Stomach smooth muscle (tissue), 2 donors: ENCODE measurements at regions not wholly inside any gene's neighbourhood (a gene's known extent, or its start where the extent isn't known, plus 50 kb on each side); places are given as distances from the start of the nearest gene placed in this dataset.

Experiments
- H3K27ac ChIP-seq: one replicate; pipeline ENCODE4 v1.7.0; 2013; ENCODE audit warnings: mild to moderate bottlenecking, low read length, inconsistent platforms
- H3K27me3 ChIP-seq, 2 donors: one replicate each; pipeline ENCODE4 v1.7.0; 2013; ENCODE audit warnings: low read length in 2 of 2; ENCODE audit not compliant: insufficient read depth in 2 of 2, control insufficient read depth in 1 of 2
- H3K36me3 ChIP-seq, 2 donors: one replicate each; pipeline ENCODE4 v1.7.0; 2013; ENCODE audit warnings: low read length in 2 of 2; ENCODE audit not compliant: control insufficient read depth in 2 of 2, insufficient read depth in 2 of 2
- H3K4me1 ChIP-seq: one replicate; pipeline ENCODE4 v1.7.0; 2013; ENCODE audit warnings: low read length; ENCODE audit not compliant: control insufficient read depth, insufficient read depth
- H3K4me3 ChIP-seq, 2 donors: one replicate each; pipeline ENCODE4 v1.7.0; 2013; ENCODE audit warnings: low read length in 2 of 2
- H3K9ac ChIP-seq, 2 donors: one replicate each; pipeline ENCODE4 v1.7.0; 2013; ENCODE audit warnings: low read length in 2 of 2, mild to moderate bottlenecking in 1 of 2
- H3K9me3 ChIP-seq, 2 donors: one replicate each; pipeline ENCODE4 v1.7.0; 2013; ENCODE audit warnings: low read length in 2 of 2; ENCODE audit not compliant: control insufficient read depth in 2 of 2
- donor health status: healthy.
- donor health status: Pancreatic carcinoma.

- Histone ChIP-seq H3K27ac (no peak overlapping the region), H3K4me1 (no peaks in the 10 kb centered on the region)
Observed at GRCh38 chr2:22501851-22502250, 883.1 kb upstream of the KLHL29 start.

DNA sequence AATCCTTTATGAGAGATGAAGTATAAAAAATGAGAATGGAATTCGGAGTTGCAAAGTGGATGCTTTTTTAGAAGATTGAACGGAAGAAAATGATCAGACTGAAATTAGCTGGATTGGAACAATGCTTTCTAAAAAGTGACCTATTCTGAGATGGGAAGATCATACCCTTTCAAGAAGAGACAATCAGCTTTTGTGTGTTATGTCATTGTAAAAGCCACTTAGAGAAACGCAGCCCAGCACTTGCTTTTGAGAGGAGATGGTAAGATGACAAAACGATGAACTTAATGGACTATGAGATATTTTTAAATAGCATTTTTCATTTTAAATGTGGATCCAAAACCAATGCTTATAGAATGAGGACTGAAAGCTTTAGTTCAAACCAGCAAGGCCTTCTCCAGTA is 871.4 kb upstream of the KLHL29 start:
- no peak overlapping the region for H3K27ac ChIP-seq
- H3K4me1 ChIP-seq: no peaks in the 10 kb centered on the region
- no peaks in the 10 kb centered on the region for H3K36me3 ChIP-seq
- H3K4me3 ChIP-seq: no peak overlapping the region
- no peaks in the 10 kb centered on the region for H3K9me3 ChIP-seq
- H3K9ac ChIP-seq: no peak overlapping the region
- no peaks in the 10 kb centered on the region for H3K27me3 ChIP-seq

More at GRCh38 chr2:22501851-22502250, 883.1 kb upstream of the KLHL29 start:
- Histone ChIP-seq H3K4me3 (no peak overlapping the region), H3K9me3 (no peaks in the 10 kb centered on the region), H3K27me3 (no peaks in the 10 kb centered on the region), H3K9ac (no peak overlapping the region), H3K36me3 (no peaks in the 10 kb centered on the region)

DNA sequence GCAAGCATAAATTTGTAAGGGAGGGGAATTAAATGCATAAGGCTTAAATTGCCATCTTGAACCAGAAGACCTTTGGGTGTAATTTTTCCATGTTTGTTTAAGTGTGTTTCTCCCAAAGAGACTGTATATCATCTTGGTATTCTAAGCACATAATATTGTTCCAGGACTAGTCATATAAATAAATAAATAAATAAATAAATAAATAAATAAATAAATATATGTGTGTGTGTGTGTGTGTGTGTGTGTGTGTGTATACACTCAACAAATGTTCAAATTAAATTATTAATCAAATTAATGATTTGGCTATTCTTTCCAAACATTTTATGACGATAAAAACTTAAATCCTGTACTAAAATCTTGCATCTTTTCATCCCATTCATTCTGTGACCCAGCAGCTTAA is 867.8 kb upstream of the KLHL29 start:
- no peak overlapping the region for H3K27ac ChIP-seq
- H3K4me1 ChIP-seq: no peaks in the 10 kb centered on the region
- H3K9me3 ChIP-seq: no peaks in the 10 kb centered on the region
- no peak overlapping the region for H3K4me3 ChIP-seq
- H3K36me3 ChIP-seq: no peaks in the 10 kb centered on the region
- H3K27me3 ChIP-seq: no peaks in the 10 kb centered on the region
- H3K9ac ChIP-seq: no peak overlapping the region

GRCh38 chr2:22518641-22519040 is 866.3 kb upstream of the KLHL29 start:
- no peaks in the 10 kb centered on the region for H3K36me3 ChIP-seq
- no peaks in the 10 kb centered on the region for H3K9me3 ChIP-seq
- no peak overlapping the region for H3K9ac ChIP-seq
- no peaks in the 10 kb centered on the region for H3K4me1 ChIP-seq
- no peaks in the 10 kb centered on the region for H3K27me3 ChIP-seq
- no peak overlapping the region for H3K4me3 ChIP-seq
- H3K27ac ChIP-seq: no peak overlapping the region

DNA sequence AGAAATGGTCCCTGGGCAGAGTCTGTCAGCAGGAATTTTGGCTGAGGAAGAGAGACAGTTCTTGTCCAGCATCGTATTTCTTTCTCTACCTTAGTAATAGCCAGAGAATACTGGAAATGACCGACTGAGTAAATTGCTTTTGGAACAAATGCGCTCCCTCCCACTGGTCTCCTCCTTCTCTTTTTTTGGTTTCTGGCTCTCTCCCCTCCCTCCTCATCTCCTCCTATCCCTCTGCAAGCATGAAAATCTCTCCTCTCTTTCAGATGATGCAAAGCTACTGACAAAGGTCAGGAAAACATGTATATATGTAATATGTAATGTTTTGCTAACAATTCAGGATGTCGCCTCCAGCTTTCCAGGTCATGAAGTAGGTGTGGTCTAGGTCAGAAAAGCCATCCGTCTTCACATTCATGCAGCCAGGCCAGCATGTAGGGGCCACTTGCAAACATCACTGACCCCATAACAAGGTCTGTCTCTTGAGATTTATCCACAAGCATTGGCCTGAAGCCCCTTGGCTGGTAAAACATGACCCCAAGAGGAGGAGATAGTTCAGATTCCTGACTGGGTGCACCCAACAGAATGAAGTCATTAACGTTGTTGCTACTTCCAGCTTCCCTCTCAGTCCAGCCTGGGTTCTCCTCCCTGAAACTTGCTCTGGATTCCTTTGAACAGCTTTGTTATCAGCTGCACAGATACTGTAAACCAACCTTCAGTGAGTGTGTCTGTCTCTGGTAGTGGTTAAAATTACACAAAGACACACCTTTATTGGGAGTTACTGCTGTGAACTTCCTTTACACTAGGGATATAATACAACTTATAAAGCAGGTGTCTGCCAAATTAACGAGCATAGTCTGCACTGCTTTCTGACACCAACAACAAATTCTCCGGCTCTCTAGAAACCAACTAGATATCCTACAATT is 864.4 kb upstream of the KLHL29 start:
- Histone ChIP-seq H3K36me3 (no peaks in the 10 kb centered on the region), H3K9me3 (no peaks in the 10 kb centered on the region), H3K4me3 (no peak overlapping the region), H3K4me1 (no peaks in the 10 kb centered on the region), H3K27me3 (no peaks in the 10 kb centered on the region), H3K27ac (no peak overlapping the region), H3K9ac (no peak overlapping the region)

DNA sequence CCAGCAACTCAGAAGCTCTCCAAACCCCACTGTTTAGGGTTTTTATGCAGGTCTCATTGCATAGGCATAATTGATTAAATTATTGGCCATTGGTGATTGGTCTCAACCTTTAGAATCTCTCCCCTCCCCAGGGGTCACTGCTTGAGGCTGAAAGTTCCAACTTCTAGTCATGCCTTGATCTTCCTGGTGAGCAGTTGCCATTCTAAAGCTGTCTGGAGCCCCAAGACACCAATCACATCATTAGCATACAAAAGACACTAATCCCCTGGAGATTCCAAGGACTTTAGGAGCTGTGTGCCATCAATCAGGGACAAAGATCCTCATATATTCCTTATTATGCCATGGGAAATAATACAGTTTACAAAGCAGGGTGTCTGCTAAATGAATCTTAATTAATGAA is 863.4 kb upstream of the KLHL29 start:
- H3K9me3 ChIP-seq: no peaks in the 10 kb centered on the region
- H3K27me3 ChIP-seq: no peaks in the 10 kb centered on the region
- H3K4me3 ChIP-seq: no peak overlapping the region
- no peaks in the 10 kb centered on the region for H3K36me3 ChIP-seq
- no peaks in the 10 kb centered on the region for H3K4me1 ChIP-seq
- H3K9ac ChIP-seq: no peak overlapping the region
- no peak overlapping the region for H3K27ac ChIP-seq

GRCh38 chr2:22525681-22526080 is 859.3 kb upstream of the KLHL29 start:
- no peaks in the 10 kb centered on the region for H3K4me1 ChIP-seq
- no peaks in the 10 kb centered on the region for H3K36me3 ChIP-seq
- H3K27me3 ChIP-seq: no peaks in the 10 kb centered on the region
- H3K9me3 ChIP-seq: no peaks in the 10 kb centered on the region
- no peak overlapping the region for H3K27ac ChIP-seq
- no peak overlapping the region for H3K9ac ChIP-seq
- H3K4me3 ChIP-seq: no peak overlapping the region

- Histone ChIP-seq H3K4me3 (no peak overlapping the region), H3K36me3 (no peaks in the 10 kb centered on the region), H3K9me3 (no peaks in the 10 kb centered on the region), H3K27me3 (no peaks in the 10 kb centered on the region), H3K27ac (no peak overlapping the region), H3K9ac (no peak overlapping the region), H3K4me1 (no peaks in the 10 kb centered on the region)
Observed at GRCh38 chr2:22530131-22530530, 854.8 kb upstream of the KLHL29 start.

DNA sequence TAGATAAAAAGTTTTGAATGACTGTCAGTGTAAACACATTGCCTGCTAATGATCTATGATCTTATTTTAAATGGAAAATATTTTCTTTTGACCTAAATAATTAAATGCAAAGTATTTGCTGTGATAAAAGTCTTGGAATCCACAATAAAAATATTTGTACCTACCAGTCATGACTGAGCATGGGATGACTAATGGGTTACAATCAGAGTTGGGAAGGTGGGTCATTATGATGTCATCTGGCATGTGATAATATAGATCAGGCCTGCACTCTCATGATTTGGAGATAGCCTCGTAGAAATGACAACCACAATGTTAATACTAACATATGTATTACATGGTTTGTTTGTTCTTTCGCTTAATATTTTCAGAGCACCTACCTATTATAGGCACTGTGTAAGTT is 848.8 kb upstream of the KLHL29 start:
- Histone ChIP-seq H3K27me3 (no peaks in the 10 kb centered on the region), H3K4me3 (no peak overlapping the region), H3K36me3 (no peaks in the 10 kb centered on the region), H3K4me1 (no peaks in the 10 kb centered on the region), H3K27ac (no peak overlapping the region), H3K9me3 (no peaks in the 10 kb centered on the region), H3K9ac (no peak overlapping the region)

- no peaks in the 10 kb centered on the region for H3K9me3 ChIP-seq
- no peak overlapping the region for H3K9ac ChIP-seq
- H3K27me3 ChIP-seq: no peaks in the 10 kb centered on the region
- no peaks in the 10 kb centered on the region for H3K4me1 ChIP-seq
- H3K27ac ChIP-seq: no peak overlapping the region
- H3K4me3 ChIP-seq: no peak overlapping the region
- H3K36me3 ChIP-seq: no peaks in the 10 kb centered on the region
Observed at GRCh38 chr2:22554453-22554852, 830.5 kb upstream of the KLHL29 start.

DNA sequence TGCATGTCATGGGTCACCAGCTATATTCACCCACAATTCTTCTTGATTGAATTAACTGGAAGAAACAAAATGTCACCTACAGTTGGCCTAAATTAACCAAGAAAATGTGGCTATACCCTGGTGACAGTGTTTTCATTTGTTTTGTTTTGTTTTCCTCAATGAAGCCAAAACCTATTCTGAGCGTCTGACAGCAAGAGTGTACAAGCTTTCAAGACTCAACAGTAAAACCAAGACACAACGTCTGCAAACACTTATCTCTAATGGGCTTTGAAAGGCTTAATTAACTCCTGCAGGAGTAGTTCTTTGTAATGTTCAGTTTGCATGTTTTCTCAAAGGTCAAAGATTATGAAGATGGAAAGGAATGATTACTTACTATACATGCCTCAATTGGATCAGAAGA is 827.6 kb upstream of the KLHL29 start:
- Histone ChIP-seq H3K9ac (no peak overlapping the region), H3K36me3 (no peaks in the 10 kb centered on the region), H3K4me3 (no peak overlapping the region), H3K4me1 (no peaks in the 10 kb centered on the region), H3K9me3 (no peaks in the 10 kb centered on the region), H3K27me3 (no peaks in the 10 kb centered on the region), H3K27ac (no peak overlapping the region)
